ENCODE measurements at regions not wholly inside any gene's neighbourhood (a gene's known extent, or its start where the extent isn't known, plus 50 kb on each side); places are given as distances from the start of the nearest gene placed in this dataset.

- WGBS, result 81% methylated on average over 4 of the region's 4 CpGs
Measured at GRCh38 chr2:35962585-35963146, 392.9 kb upstream of the CRIM1 start.

GRCh38 chr2:35960596-35960995 is 395.0 kb upstream of the CRIM1 start:
- Histone ChIP-seq H3K27me3 (ENCODE audit: control insufficient read depth in 4 of 4, insufficient read depth in 4 of 4, low read length in 3 of 4) (peaks cover 0 to 3% (median 0%) of the 10 kb centered on the region in 4 donors), H3K4me3 (ENCODE audit: low read depth in 1 of 3, low read length in 3 of 3) (no peak overlapping the region), H3K27ac (ENCODE audit: low read depth in 1 of 2, low read length in 2 of 2) (no peak overlapping the region), H3K9ac (ENCODE audit: low read depth in 1 of 2, low read length in 2 of 2) (no peak overlapping the region), H3K9me3 (ENCODE audit: control insufficient read depth in 4 of 4, low read length in 3 of 4) (no peaks in the 10 kb centered on the region), H3K4me1 (ENCODE audit: control insufficient read depth in 4 of 4, insufficient read depth in 4 of 4, low read length in 3 of 4) (no peaks in the 10 kb centered on the region), H3K36me3 (ENCODE audit: control insufficient read depth in 4 of 4, insufficient read depth in 3 of 4, low read depth in 1 of 4, low read length in 3 of 4) (no peaks in the 10 kb centered on the region)
- WGBS, result 81% methylated on average over 1 of the region's 1 CpG
- no peak for DNase-seq (ENCODE audit: low spot score)
- TF ChIP-seq RXRA (IDR thresholded peaks at IDR 0.05), result no peak
- no peak for TF ChIP-seq EGR1 (IDR thresholded peaks at IDR 0.05; ENCODE audit: low read depth in 2 of 2)
- TF ChIP-seq ATF3 (IDR thresholded peaks at IDR 0.05), result no peak
- no peak for TF ChIP-seq REST (IDR thresholded peaks at IDR 0.05)
- TF ChIP-seq CTCF (IDR thresholded peaks at IDR 0.05; ENCODE audit: low read depth, low read length, missing input control), result no peak

More at GRCh38 chr2:35962585-35963146, 392.9 kb upstream of the CRIM1 start:
- Histone ChIP-seq H3K27ac (ENCODE audit: low read depth in 1 of 2, low read length in 2 of 2) (no peak overlapping the region), H3K9me3 (ENCODE audit: control insufficient read depth in 4 of 4, low read length in 3 of 4) (no peaks in the 10 kb centered on the region), H3K36me3 (ENCODE audit: control insufficient read depth in 4 of 4, insufficient read depth in 3 of 4, low read depth in 1 of 4, low read length in 3 of 4) (no peaks in the 10 kb centered on the region), H3K4me1 (ENCODE audit: control insufficient read depth in 4 of 4, insufficient read depth in 4 of 4, low read length in 3 of 4) (no peaks in the 10 kb centered on the region), H3K4me3 (ENCODE audit: low read depth in 1 of 3, low read length in 3 of 3) (no peak overlapping the region), H3K9ac (ENCODE audit: low read depth in 1 of 2, low read length in 2 of 2) (no peak overlapping the region), H3K27me3 (ENCODE audit: control insufficient read depth in 4 of 4, insufficient read depth in 4 of 4, low read length in 3 of 4) (peaks cover 0 to 3% (median 0%) of the 10 kb centered on the region in 4 donors)
- TF ChIP-seq REST (IDR thresholded peaks at IDR 0.05), result no peak
- no peak for TF ChIP-seq HNF4A (conservative IDR thresholded peaks at IDR 0.05)
- TF ChIP-seq EGR1 (IDR thresholded peaks at IDR 0.05; ENCODE audit: low read depth in 2 of 2), result no peak
- TF ChIP-seq NR2F2 (IDR thresholded peaks at IDR 0.05), result no peak
- TF ChIP-seq FOXA2 (IDR thresholded peaks at IDR 0.05), result no peak
- no peak for TF ChIP-seq JUND (IDR thresholded peaks at IDR 0.05)
- no peak for TF ChIP-seq RXRA (IDR thresholded peaks at IDR 0.05)
- TF ChIP-seq YY1 (IDR thresholded peaks at IDR 0.05), result no peak
- TF ChIP-seq RAD21 (IDR thresholded peaks at IDR 0.05), result no peak
- no peak for TF ChIP-seq TAF1 (conservative IDR thresholded peaks at IDR 0.05)
- TF ChIP-seq CTCF (IDR thresholded peaks at IDR 0.05; ENCODE audit: low read depth, low read length, missing input control), result no peak
- no peak for DNase-seq (ENCODE audit: low spot score)
